ENCODE measurements at regions not wholly inside any gene's neighbourhood (a gene's known extent, or its start where the extent isn't known, plus 50 kb on each side); places are given as distances from the start of the nearest gene placed in this dataset.

- Histone ChIP-seq H3K9me3 (ENCODE audit: control insufficient read depth in 4 of 4, insufficient read depth in 3 of 4, low read length in 3 of 4) (no peaks in the 10 kb centered on the region), H3K27ac (ENCODE audit: low read depth in 1 of 2, low read length in 1 of 2) (no peak overlapping the region), H3K36me3 (ENCODE audit: control insufficient read depth in 4 of 4, insufficient read depth in 4 of 4, low read length in 4 of 4) (peaks cover 0 to 58% (median 38%) of the 10 kb centered on the region in 4 donors), H3K4me1 (ENCODE audit: control insufficient read depth in 5 of 5, insufficient read depth in 5 of 5, low read length in 5 of 5) (peaks cover 0 to 2% (median 0%) of the 10 kb centered on the region in 5 donors), H3K4me3 (no peak overlapping the region), H3K9ac (ENCODE audit: insufficient read depth in 1 of 2, low read length in 2 of 2) (no peak overlapping the region), H3K27me3 (ENCODE audit: control insufficient read depth in 3 of 3, insufficient read depth in 3 of 3, low read length in 2 of 3) (no peaks in the 10 kb centered on the region)
- 76 to 78% methylated on average over 6 of the region's 6 CpGs for WGBS, 2 donors
- TF ChIP-seq CTCF (IDR thresholded peaks at IDR 0.05; ENCODE audit: control extremely low read depth, extremely low read depth) = no peak
- no peak for ATAC-seq (ENCODE audit: insufficient read depth, low FRiP score)
- DNase-seq = no peak
Observed at GRCh38 chr4:125447551-125448290, 133.0 kb downstream of the FAT4 start.

GRCh38 chr4:125456075-125456474 is 141.3 kb downstream of the FAT4 start:
- H3K27me3 ChIP-seq (ENCODE audit: control insufficient read depth in 3 of 3, insufficient read depth in 3 of 3, low read length in 2 of 3) = no peaks in the 10 kb centered on the region
- H3K9me3 ChIP-seq (ENCODE audit: control insufficient read depth in 4 of 4, insufficient read depth in 3 of 4, low read length in 3 of 4) = peaks cover 0 to 4% (median 0%) of the 10 kb centered on the region in 4 donors
- no peak overlapping the region for H3K4me3 ChIP-seq
- ATAC-seq (ENCODE audit: insufficient read depth, low FRiP score) (no peak), DNase-seq (no peak)
- H3K4me1 ChIP-seq (ENCODE audit: control insufficient read depth in 5 of 5, insufficient read depth in 5 of 5, low read length in 5 of 5) = peaks cover 0 to 9% (median 1%) of the 10 kb centered on the region in 5 donors
- WGBS, 2 donors = 61 to 70% methylated on average over 3 of the region's 3 CpGs
- H3K9ac ChIP-seq (ENCODE audit: insufficient read depth in 1 of 2, low read length in 2 of 2) = no peak overlapping the region
- TF ChIP-seq CTCF (IDR thresholded peaks at IDR 0.05; ENCODE audit: control extremely low read depth, extremely low read depth) = no peak
- peaks cover 0 to 21% (median 9%) of the 10 kb centered on the region in 4 donors for H3K36me3 ChIP-seq (ENCODE audit: control insufficient read depth in 4 of 4, insufficient read depth in 4 of 4, low read length in 4 of 4)
- H3K27ac ChIP-seq (ENCODE audit: low read depth in 1 of 2, low read length in 1 of 2) = no peak overlapping the region

GRCh38 chr4:125459531-125459930 is 144.8 kb downstream of the FAT4 start:
- no peak overlapping the region for H3K27ac ChIP-seq (ENCODE audit: low read depth in 1 of 2, low read length in 1 of 2)
- peaks cover 0 to 9% (median 0%) of the 10 kb centered on the region in 5 donors for H3K4me1 ChIP-seq (ENCODE audit: control insufficient read depth in 5 of 5, insufficient read depth in 5 of 5, low read length in 5 of 5)
- no peak for DNase-seq
- H3K36me3 ChIP-seq (ENCODE audit: control insufficient read depth in 4 of 4, insufficient read depth in 4 of 4, low read length in 4 of 4) = peaks cover 0 to 6% (median 3%) of the 10 kb centered on the region in 4 donors
- TF ChIP-seq CTCF (IDR thresholded peaks at IDR 0.05; ENCODE audit: control extremely low read depth, extremely low read depth) = no peak
- WGBS, 2 donors = 85 to 93% methylated on average over 1 of the region's 1 CpG
- no peak for ATAC-seq (ENCODE audit: insufficient read depth, low FRiP score)
- no peak overlapping the region for H3K4me3 ChIP-seq
- H3K9ac ChIP-seq (ENCODE audit: insufficient read depth in 1 of 2, low read length in 2 of 2) = no peak overlapping the region
- peaks cover 0 to 4% (median 0%) of the 10 kb centered on the region in 4 donors for H3K9me3 ChIP-seq (ENCODE audit: control insufficient read depth in 4 of 4, insufficient read depth in 3 of 4, low read length in 3 of 4)
- no peaks in the 10 kb centered on the region for H3K27me3 ChIP-seq (ENCODE audit: control insufficient read depth in 3 of 3, insufficient read depth in 3 of 3, low read length in 2 of 3)

Measured in lung (tissue), 11 donors.